ENCODE measurements at regions not wholly inside any gene's neighbourhood (a gene's known extent, or its start where the extent isn't known, plus 50 kb on each side); places are given as distances from the start of the nearest gene placed in this dataset.
"Not testable (repeated sequence)": the region's sequence is repeated elsewhere in the genome, so short reads cannot be mapped to it uniquely, and the experiment has no call there.

GRCh38 chr5:12669326-12669725, 765.1 kb upstream of the CTNND2 start:
- H3K27me3 Mint-ChIP-seq (ENCODE audit: unreplicated experiment), result peaks cover 12% of the 10 kb centered on the region
- TF ChIP-seq CTCF (IDR thresholded peaks at IDR 0.05; ENCODE audit: partially characterized antibody, unreplicated experiment), result no peak
- H3K4me3 Mint-ChIP-seq (ENCODE audit: unreplicated experiment), result no peak overlapping the region
- H3K4me1 Mint-ChIP-seq (ENCODE audit: low read depth, unreplicated experiment), result peaks cover 3% of the 10 kb centered on the region
- no peak for DNase-seq
- H3K9me3 Mint-ChIP-seq (ENCODE audit: unreplicated experiment), result no peaks in the 10 kb centered on the region
- no peak overlapping the region for H3K27ac Mint-ChIP-seq (ENCODE audit: unreplicated experiment)
- no peaks in the 10 kb centered on the region for H3K36me3 Mint-ChIP-seq (ENCODE audit: unreplicated experiment)

GRCh38 chr5:12668564-12668963, 764.3 kb upstream of the CTNND2 start:
- Mint-ChIP-seq H3K4me3 (ENCODE audit: unreplicated experiment) (no peak overlapping the region), H3K4me1 (ENCODE audit: low read depth, unreplicated experiment) (peaks cover 3% of the 10 kb centered on the region), H3K27me3 (ENCODE audit: unreplicated experiment) (peaks cover 12% of the 10 kb centered on the region), H3K36me3 (ENCODE audit: unreplicated experiment) (no peaks in the 10 kb centered on the region), H3K27ac (ENCODE audit: unreplicated experiment) (no peak overlapping the region), H3K9me3 (ENCODE audit: unreplicated experiment) (no peaks in the 10 kb centered on the region)
- no peak for TF ChIP-seq CTCF (IDR thresholded peaks at IDR 0.05; ENCODE audit: partially characterized antibody, unreplicated experiment)
- DNase-seq, result no peak

GRCh38 chr5:12667818-12668217, 763.6 kb upstream of the CTNND2 start:
- not testable (repeated sequence) for H3K4me1 Mint-ChIP-seq (ENCODE audit: low read depth, unreplicated experiment); H3K36me3 Mint-ChIP-seq (ENCODE audit: unreplicated experiment); H3K9me3 Mint-ChIP-seq (ENCODE audit: unreplicated experiment); H3K27ac Mint-ChIP-seq (ENCODE audit: unreplicated experiment); DNase-seq
- peak overlapping the region; percentile 48 for H3K4me3 Mint-ChIP-seq (ENCODE audit: unreplicated experiment)
- H3K27me3 Mint-ChIP-seq (ENCODE audit: unreplicated experiment), result peaks cover 12% of the 10 kb centered on the region

GRCh38 chr5:12665772-12666171, 761.5 kb upstream of the CTNND2 start:
- DNase-seq; H3K9me3 Mint-ChIP-seq (ENCODE audit: unreplicated experiment); H3K4me3 Mint-ChIP-seq (ENCODE audit: unreplicated experiment); H3K27ac Mint-ChIP-seq (ENCODE audit: unreplicated experiment); H3K36me3 Mint-ChIP-seq (ENCODE audit: unreplicated experiment); H3K4me1 Mint-ChIP-seq (ENCODE audit: low read depth, unreplicated experiment): not testable (repeated sequence)
- H3K27me3 Mint-ChIP-seq (ENCODE audit: unreplicated experiment), result peaks cover 12% of the 10 kb centered on the region

GRCh38 chr5:12662545-12663314, 758.5 kb upstream of the CTNND2 start:
- Mint-ChIP-seq H3K36me3 (ENCODE audit: unreplicated experiment) (peaks cover 4% of the 10 kb centered on the region), H3K4me3 (ENCODE audit: unreplicated experiment) (no peak overlapping the region)

More at GRCh38 chr5:12662545-12663314, 758.5 kb upstream of the CTNND2 start:
- H3K9me3 Mint-ChIP-seq (ENCODE audit: unreplicated experiment), result peaks cover 2% of the 10 kb centered on the region
- TF ChIP-seq CTCF (IDR thresholded peaks at IDR 0.05; ENCODE audit: partially characterized antibody, unreplicated experiment), result no peak
- peaks cover 10% of the 10 kb centered on the region for H3K27me3 Mint-ChIP-seq (ENCODE audit: unreplicated experiment)
- peaks cover under 1% of the 10 kb centered on the region for H3K4me1 Mint-ChIP-seq (ENCODE audit: low read depth, unreplicated experiment)
- DNase-seq, result no peak
- no peak overlapping the region for H3K27ac Mint-ChIP-seq (ENCODE audit: unreplicated experiment)
